Left ventricle myocardium inferior (tissue), 1 donor: ENCODE measurements at regions not wholly inside any gene's neighbourhood (a gene's known extent, or its start where the extent isn't known, plus 50 kb on each side); places are given as distances from the start of the nearest gene placed in this dataset.
"Not testable (repeated sequence)": the region's sequence is repeated elsewhere in the genome, so short reads cannot be mapped to it uniquely, and the experiment has no call there.

Experiments used
- DNase-seq: peaks from one replicate; pipeline ENCODE4 v3.0.0-alpha.2; 2020
- H3K27ac ChIP-seq: fragments of 200-600 bp; replicated peaks from 2 replicates; pipeline ENCODE4 v1.8.0; 2021
- H3K27me3 ChIP-seq: fragments of 200-600 bp; 2 replicates; pipeline ENCODE4 v1.8.0; 2021; ENCODE audit warnings: low read depth
- H3K36me3 ChIP-seq: fragments of 200-600 bp; 2 replicates; pipeline ENCODE4 v1.8.0; 2021
- H3K4me1 ChIP-seq: fragments of 200-600 bp; 2 replicates; pipeline ENCODE4 v1.8.0; 2021
- H3K4me3 ChIP-seq: fragments of 200-600 bp; 2 replicates; pipeline ENCODE4 v1.8.0; 2021; ENCODE audit warnings: mild to moderate bottlenecking, moderate library complexity
- H3K9me3 ChIP-seq: fragments of 200-600 bp; replicated peaks from 2 replicates; pipeline ENCODE4 v1.8.0; 2021
- intact Hi-C: fragments of 100-400 bp; cut with micrococcal nuclease; formaldehyde crosslinking; loops from one replicate; pipeline ENCODE4 v1.11.0; 2022
- TF ChIP-seq, protein P1 (sequence below): fragments of 200-600 bp; IDR thresholded peaks from 2 replicates; pipeline ENCODE4 v1.8.0; 2021; ENCODE audit warnings: antibody characterized with exemption, mild to moderate bottlenecking, borderline replicate concordance
- donor health status: DM: no; HTN: yes; CAD: no; lungs with severe emphysema.

DNA sequence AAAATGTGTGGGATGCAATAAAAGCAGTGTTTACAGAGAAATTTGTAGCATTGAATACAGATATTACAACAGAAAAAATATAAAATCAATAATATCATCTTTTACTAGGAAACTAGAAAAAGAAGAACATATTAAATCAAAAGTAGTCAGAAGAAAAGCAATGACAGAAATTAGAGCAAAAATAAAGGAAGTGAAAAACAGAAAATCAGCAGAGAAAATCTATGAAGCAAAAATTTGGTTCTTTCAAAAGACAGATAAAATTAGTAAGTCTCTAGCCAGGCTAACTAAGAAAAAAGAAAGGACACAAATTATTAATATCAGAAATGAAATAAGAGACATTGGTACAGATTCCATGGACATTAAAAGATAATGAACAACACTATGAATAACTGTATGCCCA lies 212.0 kb upstream of the MGAT5 start:
- Histone ChIP-seq H3K9me3 (peaks cover 7% of the 10 kb centered on the region), H3K27ac (no peak overlapping the region), H3K36me3 (no peaks in the 10 kb centered on the region), H3K4me1 (no peaks in the 10 kb centered on the region), H3K4me3 (no peak overlapping the region), H3K27me3 (no peaks in the 10 kb centered on the region)
- intact Hi-C loops: no loop called here
- DNase-seq: no peak
- TF ChIP-seq, protein P1, sequence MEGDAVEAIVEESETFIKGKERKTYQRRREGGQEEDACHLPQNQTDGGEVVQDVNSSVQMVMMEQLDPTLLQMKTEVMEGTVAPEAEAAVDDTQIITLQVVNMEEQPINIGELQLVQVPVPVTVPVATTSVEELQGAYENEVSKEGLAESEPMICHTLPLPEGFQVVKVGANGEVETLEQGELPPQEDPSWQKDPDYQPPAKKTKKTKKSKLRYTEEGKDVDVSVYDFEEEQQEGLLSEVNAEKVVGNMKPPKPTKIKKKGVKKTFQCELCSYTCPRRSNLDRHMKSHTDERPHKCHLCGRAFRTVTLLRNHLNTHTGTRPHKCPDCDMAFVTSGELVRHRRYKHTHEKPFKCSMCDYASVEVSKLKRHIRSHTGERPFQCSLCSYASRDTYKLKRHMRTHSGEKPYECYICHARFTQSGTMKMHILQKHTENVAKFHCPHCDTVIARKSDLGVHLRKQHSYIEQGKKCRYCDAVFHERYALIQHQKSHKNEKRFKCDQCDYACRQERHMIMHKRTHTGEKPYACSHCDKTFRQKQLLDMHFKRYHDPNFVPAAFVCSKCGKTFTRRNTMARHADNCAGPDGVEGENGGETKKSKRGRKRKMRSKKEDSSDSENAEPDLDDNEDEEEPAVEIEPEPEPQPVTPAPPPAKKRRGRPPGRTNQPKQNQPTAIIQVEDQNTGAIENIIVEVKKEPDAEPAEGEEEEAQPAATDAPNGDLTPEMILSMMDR: no peak

DNA sequence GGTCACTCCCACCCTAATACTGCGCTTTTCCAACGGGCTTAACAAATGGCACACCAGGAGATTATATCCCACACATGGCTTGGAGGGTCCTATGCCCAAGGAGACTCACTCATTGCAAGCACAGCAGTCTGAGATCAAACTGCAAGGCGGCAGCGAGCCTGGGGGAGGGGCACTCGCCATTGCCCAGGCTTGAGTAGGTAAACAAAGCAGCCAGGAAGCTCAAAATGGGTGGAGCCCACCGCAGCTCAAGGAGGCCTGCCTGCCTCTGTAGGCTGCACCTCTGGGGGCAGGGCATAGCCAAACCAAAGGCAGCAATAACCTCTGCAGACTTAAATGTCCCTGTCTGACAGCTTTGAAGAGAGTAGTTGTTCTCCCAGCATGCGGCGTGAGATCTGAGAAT lies 210.8 kb upstream of the MGAT5 start:
- H3K36me3 ChIP-seq, intact Hi-C loops, H3K27me3 ChIP-seq, H3K4me1 ChIP-seq, H3K4me3 ChIP-seq, H3K9me3 ChIP-seq, DNase-seq, H3K27ac ChIP-seq: not testable (repeated sequence)

DNA sequence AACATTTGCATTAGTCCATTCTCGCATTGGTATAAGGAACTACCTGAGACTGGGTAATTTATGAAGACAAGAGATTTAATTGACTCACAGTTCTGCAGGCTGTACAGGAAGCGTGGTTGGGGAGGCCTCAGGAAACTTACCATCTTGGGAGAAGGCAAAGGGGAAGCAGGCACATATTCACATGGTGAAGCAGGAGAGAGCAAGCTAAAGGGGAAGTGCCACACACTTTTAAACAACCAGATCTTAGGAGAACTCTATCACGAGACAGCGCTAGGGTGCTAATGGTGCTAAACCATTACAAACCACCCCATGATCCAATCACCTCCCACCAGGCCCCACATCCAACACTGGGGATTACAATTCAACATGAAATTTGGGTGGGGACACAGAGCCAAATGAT lies 201.7 kb upstream of the MGAT5 start:
- Histone ChIP-seq H3K9me3 (peaks cover 3% of the 10 kb centered on the region), H3K4me3 (no peak overlapping the region), H3K4me1 (peaks cover 5% of the 10 kb centered on the region), H3K27ac (no peak overlapping the region), H3K27me3 (no peaks in the 10 kb centered on the region), H3K36me3 (no peaks in the 10 kb centered on the region)
- DNase-seq: no peak
- intact Hi-C loops: no loop called here
- TF ChIP-seq, protein P1: no peak

DNA sequence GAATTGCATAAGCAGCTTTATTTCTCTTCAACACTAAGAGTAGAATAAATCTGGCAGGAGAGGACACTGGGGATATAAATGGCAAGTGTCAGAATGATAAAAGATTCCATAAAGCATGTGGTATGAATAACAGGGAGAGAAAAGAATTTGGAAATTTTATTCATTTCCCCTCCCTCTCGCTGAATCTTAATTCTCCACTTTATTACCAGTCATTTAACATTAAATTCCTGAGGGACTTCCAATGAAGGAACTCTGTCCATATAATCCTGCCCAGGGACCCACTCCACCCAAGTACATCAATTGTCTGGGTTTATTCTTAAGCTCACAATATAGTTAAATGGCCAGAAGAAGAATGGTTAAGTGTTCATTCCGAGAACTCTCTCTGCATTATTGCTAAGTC lies 197.7 kb upstream of the MGAT5 start:
- H3K27me3 ChIP-seq: no peaks in the 10 kb centered on the region
- H3K4me1 ChIP-seq: peaks cover 5% of the 10 kb centered on the region
- TF ChIP-seq, protein P1: no peak
- no peaks in the 10 kb centered on the region for H3K36me3 ChIP-seq
- DNase-seq: no peak
- H3K4me3 ChIP-seq: no peak overlapping the region
- intact Hi-C loops: no loop called here
- H3K9me3 ChIP-seq: peaks cover 7% of the 10 kb centered on the region
- H3K27ac ChIP-seq: no peak overlapping the region

DNA sequence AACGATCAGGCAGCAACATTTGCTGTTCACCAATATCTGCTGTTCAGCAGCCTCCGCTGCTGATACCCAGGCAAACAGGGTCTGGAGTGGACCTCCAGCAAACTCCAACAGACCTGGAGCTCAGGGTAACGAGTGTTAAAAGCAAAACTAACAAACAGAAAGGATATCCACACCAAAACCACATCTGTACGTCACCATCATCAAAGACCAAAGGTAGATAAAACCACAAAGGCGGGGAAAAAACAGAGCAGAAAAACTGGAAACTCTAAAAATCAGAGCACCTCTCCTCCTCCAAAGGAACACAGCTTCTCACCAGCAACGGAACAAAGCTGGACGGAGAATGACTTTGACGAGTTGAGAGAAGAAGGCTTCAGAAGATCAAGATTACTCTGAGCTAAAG lies 192.8 kb upstream of the MGAT5 start:
- DNase-seq, intact Hi-C loops: not testable (repeated sequence)

DNA sequence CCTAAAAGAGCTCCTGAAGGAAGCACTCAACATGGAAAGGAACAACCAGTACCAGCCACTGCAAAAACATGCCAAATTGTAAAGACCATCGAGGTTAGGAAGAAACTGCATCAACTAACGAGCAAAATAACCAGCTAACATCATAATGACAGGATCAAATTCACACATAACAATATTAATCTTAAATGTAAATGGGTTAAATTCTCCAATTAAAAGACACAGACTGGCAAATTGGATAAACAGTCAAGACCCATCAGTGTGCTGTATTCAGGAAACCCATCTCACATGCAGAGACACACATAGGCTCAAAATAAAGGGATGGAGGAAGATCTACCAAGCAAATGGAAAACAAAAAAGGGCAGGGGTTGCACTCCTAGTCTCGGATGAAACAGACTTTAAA lies 191.6 kb upstream of the MGAT5 start:
- H3K36me3 ChIP-seq, DNase-seq, H3K4me1 ChIP-seq, intact Hi-C loops, H3K27ac ChIP-seq, H3K27me3 ChIP-seq, H3K4me3 ChIP-seq: not testable (repeated sequence)
- peaks cover 19% of the 10 kb centered on the region for H3K9me3 ChIP-seq

More for the DNA sequence above, 192.8 kb upstream of the MGAT5 start:
- H3K36me3 ChIP-seq, H3K4me3 ChIP-seq, H3K27ac ChIP-seq, H3K4me1 ChIP-seq, H3K27me3 ChIP-seq: not testable (repeated sequence)
- peaks cover 19% of the 10 kb centered on the region for H3K9me3 ChIP-seq

DNA sequence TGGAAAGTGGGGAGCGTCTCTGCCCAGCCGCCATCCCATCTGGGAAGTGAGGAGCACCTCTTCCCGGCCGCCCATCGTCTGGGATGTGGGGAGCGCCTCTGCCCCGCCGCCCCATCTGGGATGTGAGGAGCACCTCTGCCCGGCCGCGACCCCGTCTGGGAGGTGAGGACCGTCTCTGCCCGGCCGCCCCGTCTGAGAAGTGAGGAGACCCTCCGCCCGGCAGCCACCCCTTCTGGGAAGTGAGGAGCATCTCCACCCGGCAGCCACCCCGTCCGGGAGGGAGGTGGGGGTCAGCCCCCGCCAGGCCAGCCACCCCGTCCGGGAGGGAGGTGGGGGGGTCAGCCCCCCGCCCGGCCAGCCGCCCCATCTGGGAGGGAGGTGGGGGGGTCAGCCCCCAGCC lies 190.0 kb upstream of the MGAT5 start:
- intact Hi-C loops, H3K27me3 ChIP-seq, H3K27ac ChIP-seq, H3K36me3 ChIP-seq, DNase-seq, H3K4me3 ChIP-seq, H3K4me1 ChIP-seq: not testable (repeated sequence)
- peaks cover 19% of the 10 kb centered on the region for H3K9me3 ChIP-seq

DNA sequence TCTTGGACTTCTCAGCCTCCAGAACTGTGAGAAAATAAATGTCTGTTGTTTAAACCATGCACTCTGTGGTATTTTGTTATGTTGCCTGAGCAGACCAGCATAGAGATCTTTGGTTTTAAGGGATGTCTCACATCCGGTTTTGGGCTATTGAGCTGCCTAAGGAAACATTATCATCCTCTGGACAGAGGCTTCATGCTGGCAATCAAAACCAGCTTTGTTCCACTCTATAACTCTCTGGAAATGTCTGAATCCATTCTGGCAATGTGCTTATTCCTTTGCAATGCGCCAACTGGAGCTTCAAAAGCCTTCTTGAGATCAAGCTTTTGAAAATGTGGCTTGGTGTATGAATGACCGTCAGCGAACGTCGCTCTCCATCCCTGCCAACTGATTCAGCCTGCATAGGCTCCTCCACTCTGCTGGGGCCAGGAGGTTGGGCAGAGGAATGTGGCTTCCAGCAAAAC lies 183.6 kb upstream of the MGAT5 start:
- intact Hi-C loops: no loop called here
- Histone ChIP-seq H3K4me3 (no peak overlapping the region), H3K4me1 (no peaks in the 10 kb centered on the region), H3K27me3 (no peaks in the 10 kb centered on the region), H3K9me3 (no peaks in the 10 kb centered on the region), H3K27ac (no peak overlapping the region), H3K36me3 (no peaks in the 10 kb centered on the region)
- DNase-seq: no peak
- TF ChIP-seq, protein P1: no peak
